IMR-90 (cell line): ENCODE measurements at regions not wholly inside any gene's neighbourhood (a gene's known extent, or its start where the extent isn't known, plus 50 kb on each side); places are given as distances from the start of the nearest gene placed in this dataset.

Experiments
- ATAC-seq: fragments of 200-7000 bp; cut with Tn5 transposase; 2 replicates; pipeline ENCODE4 v1.9.1; 2020; ENCODE audit warnings: low read depth, mild to moderate bottlenecking, moderate library complexity
- BruUV-seq: library from RNA; stranded (reverse); fragments of 400-500 nt; replicated peaks from 2 replicates; lab custom pipeline; 2021; lab: Mats Ljungman, UMichigan
- CTCF ChIA-PET: fragments of 300-600 bp; formaldehyde crosslinking; extraction: SDS; loops from one replicate; lab custom pipeline; 2021; ENCODE audit warnings: antibody characterized with exemption; lab: Yijun Ruan, JAX
- POLR2A ChIA-PET: fragments of 300-600 bp; sonication (Branson Sonifier 250); formaldehyde crosslinking; loops from one replicate; lab custom pipeline; 2022; ENCODE audit warnings: antibody characterized with exemption; ENCODE audit not compliant: unreplicated experiment; lab: Charles Lee
- DNase-seq: peaks from one replicate; pipeline ENCODE4 v3.0.0; 2013
- H2AFZ ChIP-seq: replicated peaks from 2 replicates; pipeline ENCODE3; 2013; ENCODE audit warnings: low read length, mild to moderate bottlenecking; ENCODE audit not compliant: poor library complexity
- H2AK5ac ChIP-seq: 2 replicates; pipeline ENCODE4 v1.6.1; 2013; ENCODE audit warnings: low read depth, low read length, inconsistent platforms
- H2AK9ac ChIP-seq: replicated peaks from 2 replicates; pipeline ENCODE3; 2013; ENCODE audit warnings: mild to moderate bottlenecking, low read depth, low read length, moderate library complexity; ENCODE audit not compliant: poor library complexity
- H2BK120ac ChIP-seq: 2 replicates; pipeline ENCODE4 v1.6.1; 2013; ENCODE audit warnings: low read depth, low read length, inconsistent platforms
- H2BK15ac ChIP-seq: 3 replicates; pipeline ENCODE4 v1.6.1; 2013; ENCODE audit warnings: low read depth, low read length, inconsistent platforms
- H2BK20ac ChIP-seq: 2 replicates; pipeline ENCODE4 v1.6.1; 2013; ENCODE audit warnings: low read depth, mild to moderate bottlenecking, inconsistent platforms, low read length, moderate library complexity
- H2BK5ac ChIP-seq: 2 replicates; pipeline ENCODE4 v1.6.1; 2013; ENCODE audit warnings: mild to moderate bottlenecking, low read depth, low read length, inconsistent platforms; ENCODE audit not compliant: poor library complexity, severe bottlenecking
- H3K14ac ChIP-seq: replicated peaks from 2 replicates; pipeline ENCODE4 v1.6.1; 2013; ENCODE audit warnings: low read depth, low read length, inconsistent platforms
- H3K18ac ChIP-seq: 2 replicates; pipeline ENCODE4 v1.6.1; 2013; ENCODE audit warnings: low read depth, low read length, control low read depth
- H3K23ac ChIP-seq: 2 replicates; pipeline ENCODE4 v1.6.1; 2013; ENCODE audit warnings: low read depth, low read length, inconsistent platforms
- H3K27ac ChIP-seq: 2 replicates; pipeline ENCODE4 v1.5.1; 2013; ENCODE audit warnings: mild to moderate bottlenecking, control low read depth, low read length; ENCODE audit not compliant: insufficient read depth
- H3K27me3 ChIP-seq: 2 replicates; pipeline ENCODE4 v1.6.1; 2013; ENCODE audit warnings: low read length; ENCODE audit not compliant: control insufficient read depth, insufficient read depth
- H3K36me3 ChIP-seq: 2 replicates; pipeline ENCODE4 v1.6.1; 2013; ENCODE audit warnings: low read length, mixed read lengths; ENCODE audit not compliant: control insufficient read depth, insufficient read depth
- H3K4ac ChIP-seq: 2 replicates; pipeline ENCODE4 v1.6.1; 2013; ENCODE audit warnings: low read depth, low read length, inconsistent platforms
- H3K4me1 ChIP-seq: 2 replicates; pipeline ENCODE4 v1.6.1; 2013; ENCODE audit warnings: low read length, mixed read lengths; ENCODE audit not compliant: control insufficient read depth, insufficient read depth
- H3K4me2 ChIP-seq: 2 replicates; pipeline ENCODE4 v1.6.1; 2013; ENCODE audit warnings: low read depth, mild to moderate bottlenecking, control low read depth, low read length, moderate library complexity
- H3K4me3 ChIP-seq: 2 replicates; pipeline ENCODE4 v1.5.1; 2013; ENCODE audit warnings: low read depth, mild to moderate bottlenecking, control low read depth, low read length, moderate library complexity; ENCODE audit not compliant: insufficient read depth
- H3K56ac ChIP-seq: 2 replicates; pipeline ENCODE4 v1.6.1; 2013; ENCODE audit warnings: low read length, inconsistent platforms; ENCODE audit not compliant: insufficient read depth; ENCODE audit errors: extremely low read depth
- H3K79me1 ChIP-seq, 2 experiments: 2 replicates each; pipeline ENCODE4 v1.6.1; 2013; ENCODE audit warnings: low read length in 2 of 2, inconsistent platforms in 1 of 2, low read depth in 1 of 2
- H3K9ac ChIP-seq: 2 replicates; pipeline ENCODE4 v1.6.1; 2013; ENCODE audit warnings: low read depth, low read length, control low read depth
- H3K9me1 ChIP-seq: 2 replicates; pipeline ENCODE4 v1.6.1; 2013; ENCODE audit warnings: low read length, inconsistent platforms; ENCODE audit not compliant: insufficient read depth
- H3K9me3 ChIP-seq: 2 replicates; pipeline ENCODE4 v1.6.1; 2013; ENCODE audit warnings: low read length; ENCODE audit not compliant: control insufficient read depth, insufficient read depth
- H4K20me1 ChIP-seq: 2 replicates; pipeline ENCODE4 v1.6.1; 2013; ENCODE audit warnings: low read length, inconsistent platforms; ENCODE audit not compliant: insufficient read depth
- H4K5ac ChIP-seq: 2 replicates; pipeline ENCODE4 v1.6.1; 2013; ENCODE audit warnings: mild to moderate bottlenecking, low read depth, low read length, control low read depth
- H4K8ac ChIP-seq, 2 experiments: 2 replicates each; pipeline ENCODE4 v1.6.1; 2013; ENCODE audit warnings: low read depth in 2 of 2, low read length in 2 of 2, control low read depth in 1 of 2, inconsistent platforms in 1 of 2
- H4K91ac ChIP-seq: 2 replicates; pipeline ENCODE4 v1.6.1; 2013; ENCODE audit warnings: low read depth, low read length, inconsistent platforms; ENCODE audit not compliant: insufficient read depth
- BHLHE40 ChIP-seq: fragments of 150-350 bp; IDR thresholded peaks from 2 replicates; pipeline ENCODE4 v1.6.1; 2016; ENCODE audit warnings: mild to moderate bottlenecking, low read depth, low read length
- CEBPB ChIP-seq: IDR thresholded peaks from 2 replicates; pipeline ENCODE4 v1.6.1; 2012; ENCODE audit warnings: low read depth, low read length, improper control_type of control experiment
- CHD1 ChIP-seq: IDR thresholded peaks from 2 replicates; pipeline ENCODE4 v1.6.1; 2012; ENCODE audit warnings: low read depth, low read length, improper control_type of control experiment
- CTCF ChIP-seq: conservative IDR thresholded peaks from 2 replicates; pipeline ENCODE4 v1.5.1; 2012; ENCODE audit warnings: mild to moderate bottlenecking, low read depth, low read length, improper control_type of control experiment
- ELK1 ChIP-seq: fragments of 150-350 bp; IDR thresholded peaks from 2 replicates; pipeline ENCODE4 v1.6.1; 2016; ENCODE audit warnings: low read depth, mild to moderate bottlenecking, low read length, moderate library complexity, borderline replicate concordance
- FOS ChIP-seq: fragments of 150-350 bp; IDR thresholded peaks from 2 replicates; pipeline ENCODE4 v1.6.1; 2016; ENCODE audit warnings: low read depth, low read length
- MAZ ChIP-seq: IDR thresholded peaks from 2 replicates; pipeline ENCODE4 v1.6.1; 2012; ENCODE audit warnings: low read depth, mild to moderate bottlenecking, low read length, improper control_type of control experiment, moderate library complexity, borderline replicate concordance
- MXI1 ChIP-seq: IDR thresholded peaks from 2 replicates; pipeline ENCODE4 v1.6.1; 2012; ENCODE audit warnings: low read depth, mild to moderate bottlenecking, low read length, moderate library complexity, borderline replicate concordance
- NFE2L2 ChIP-seq: fragments of 150-350 bp; IDR thresholded peaks from 2 replicates; pipeline ENCODE4 v1.6.1; 2016; ENCODE audit warnings: low read depth, mild to moderate bottlenecking, low read length
- POLR2A ChIP-seq: IDR thresholded peaks from 2 replicates; pipeline ENCODE4 v1.6.1; 2012; ENCODE audit warnings: mild to moderate bottlenecking, low read depth, low read length
- RAD21 ChIP-seq: IDR thresholded peaks from 2 replicates; pipeline ENCODE4 v1.6.1; 2012; ENCODE audit warnings: low read length, improper control_type of control experiment
- RCOR1 ChIP-seq: IDR thresholded peaks from 2 replicates; pipeline ENCODE4 v1.6.1; 2012; ENCODE audit warnings: mild to moderate bottlenecking, low read length, improper control_type of control experiment; ENCODE audit not compliant: insufficient replicate concordance
- RFX5 ChIP-seq: IDR thresholded peaks from 2 replicates; pipeline ENCODE4 v1.8.0; 2012; ENCODE audit warnings: low read depth, mild to moderate bottlenecking, low read length, moderate library complexity
- SMC3 ChIP-seq: fragments of 150-350 bp; IDR thresholded peaks from 2 replicates; pipeline ENCODE4 v1.6.1; 2016; ENCODE audit warnings: low read depth, mild to moderate bottlenecking, antibody characterized with exemption, low read length, moderate library complexity
- USF2 ChIP-seq: fragments of 150-350 bp; IDR thresholded peaks from 2 replicates; pipeline ENCODE4 v1.6.1; 2017; ENCODE audit warnings: mild to moderate bottlenecking, antibody characterized with exemption, low read length, low read depth
- dilution Hi-C: fragments of 300-500 bp; cut with HindIII; formaldehyde crosslinking; loops from one replicate; pipeline ENCODE4 v1.14.3; 2018; ENCODE audit warnings: low sequenced_read_pairs; ENCODE audit not compliant: unreplicated experiment
- in situ Hi-C: fragments of 300-500 bp; cut with MboI; formaldehyde crosslinking; loops from 3 replicates; pipeline ENCODE4 v1.14.3; 2019; ENCODE audit warnings: low sequenced_read_pairs, inconsistent platforms, mixed read lengths
- intact Hi-C: fragments of 100-400 bp; cut with micrococcal nuclease; formaldehyde crosslinking; loops from 2 replicates; pipeline ENCODE4 v1.10.0; 2022

GRCh38 chr6:114611696-114612095 lies 268.9 kb upstream of the HS3ST5 start:
- DNase-seq (no peak), ATAC-seq (no peak)
- H2BK120ac ChIP-seq = no peak overlapping the region
- no peaks in the 10 kb centered on the region for H3K9me1 ChIP-seq
- ChIA-PET POLR2A (no interaction called here), CTCF (no interaction called here)
- H3K4me2 ChIP-seq = no peak overlapping the region
- in situ Hi-C loops = no loop called here
- H3K4ac ChIP-seq = no peak overlapping the region
- H3K4me3 ChIP-seq = no peak overlapping the region
- H2AK9ac ChIP-seq = no peak overlapping the region
- no peak overlapping the region for H3K9ac ChIP-seq
- H2AK5ac ChIP-seq = no peak overlapping the region
- no peak overlapping the region for H3K14ac ChIP-seq
- H3K9me3 ChIP-seq = no peaks in the 10 kb centered on the region
- no peaks in the 10 kb centered on the region for H4K20me1 ChIP-seq
- H3K79me1 ChIP-seq = no peaks in the 10 kb centered on the region
- intact Hi-C loops = no loop called here
- no peak overlapping the region for H3K27ac ChIP-seq
- no peak for TF ChIP-seq RFX5
- TF ChIP-seq MXI1 = no peak
- no peak for TF ChIP-seq ELK1
- no peak for TF ChIP-seq MAZ
- TF ChIP-seq RCOR1 = no peak
- TF ChIP-seq CTCF = no peak
- TF ChIP-seq POLR2A = no peak
- TF ChIP-seq FOS = no peak
- no peak for TF ChIP-seq RAD21
- no peak for TF ChIP-seq CHD1
- no peak for TF ChIP-seq BHLHE40
- TF ChIP-seq NFE2L2 = no peak
- no peak for TF ChIP-seq USF2
- no peak for TF ChIP-seq SMC3
- TF ChIP-seq CEBPB = no peak
- H3K27me3 ChIP-seq = no peaks in the 10 kb centered on the region
- H4K8ac ChIP-seq = no peak overlapping the region
- no peak overlapping the region for H2BK5ac ChIP-seq
- H4K91ac ChIP-seq = no peak overlapping the region
- no peak overlapping the region for H3K18ac ChIP-seq
- no peak overlapping the region for H2BK15ac ChIP-seq
- no peak overlapping the region for H2BK20ac ChIP-seq
- BruUV-seq = no TSS peak
- H4K5ac ChIP-seq = no peak overlapping the region
- no peaks in the 10 kb centered on the region for H3K36me3 ChIP-seq
- H3K56ac ChIP-seq = no peak overlapping the region
- H2AFZ ChIP-seq = no peak overlapping the region
- no peak overlapping the region for H3K23ac ChIP-seq
- dilution Hi-C loops = no loop called here
- H3K4me1 ChIP-seq = no peaks in the 10 kb centered on the region
